SK-N-SH treated with all-trans-retinoic acid at 6 μM for 48 hours (cell line): ENCODE measurements at regions not wholly inside any gene's neighbourhood (a gene's known extent, or its start where the extent isn't known, plus 50 kb on each side); places are given as distances from the start of the nearest gene placed in this dataset.

Experiments used
- ATAC-seq: fragments of 200-7000 bp; cut with Tn5 transposase; 3 replicates; pipeline ENCODE4 v1.9.1; 2020; ENCODE audit warnings: mild to moderate bottlenecking, moderate library complexity
- ARNTL ChIP-seq: fragments of 450-650 bp; formaldehyde crosslinking; IDR thresholded peaks from 2 replicates; pipeline ENCODE4 v1.5.0; 2020; ENCODE audit warnings: low read depth, mild to moderate bottlenecking, moderate library complexity, borderline replicate concordance
- BACH2 ChIP-seq: fragments of 250-450 bp; sonication (Bioruptor Pico); IDR thresholded peaks from 2 replicates; pipeline ENCODE4 v1.9.0; 2021; ENCODE audit warnings: mild to moderate bottlenecking, borderline replicate concordance
- CREB5 ChIP-seq: fragments of 250-450 bp; sonication (Bioruptor Pico); IDR thresholded peaks from 2 replicates; pipeline ENCODE4 v1.5.1; 2020; ENCODE audit warnings: low read depth, mild to moderate bottlenecking, moderate library complexity
- CSDC2 ChIP-seq: fragments of 250-450 bp; sonication (Bioruptor Pico); IDR thresholded peaks from 2 replicates; pipeline ENCODE4 v1.5.0; 2020; ENCODE audit warnings: mild to moderate bottlenecking, moderate library complexity
- ESRRG ChIP-seq: fragments of 250-450 bp; sonication (Bioruptor Pico); IDR thresholded peaks from 2 replicates; pipeline ENCODE4 v1.6.1; 2021; ENCODE audit warnings: mild to moderate bottlenecking
- GLIS3 ChIP-seq: fragments of 250-450 bp; sonication (Bioruptor Pico); IDR thresholded peaks from 2 replicates; pipeline ENCODE4 v1.5.0; 2020; ENCODE audit warnings: mild to moderate bottlenecking, moderate library complexity
- ISL1 ChIP-seq: fragments of 250-450 bp; sonication (Bioruptor Pico); IDR thresholded peaks from 2 replicates; pipeline ENCODE4 v2.1.2; 2022; ENCODE audit warnings: mild to moderate bottlenecking, moderate library complexity
- OSR1 ChIP-seq: fragments of 250-450 bp; sonication (Bioruptor Pico); IDR thresholded peaks from 2 replicates; pipeline ENCODE4 v1.8.0; 2022; ENCODE audit warnings: moderate library complexity, mild to moderate bottlenecking, inconsistent platforms
- PATZ1 ChIP-seq: fragments of 250-450 bp; sonication (Bioruptor Pico); IDR thresholded peaks from 2 replicates; pipeline ENCODE4 v1.8.0; 2020; ENCODE audit warnings: mild to moderate bottlenecking, moderate library complexity, borderline replicate concordance
- POU6F1 ChIP-seq: fragments of 250-450 bp; sonication (Bioruptor Pico); IDR thresholded peaks from 2 replicates; pipeline ENCODE4 v1.8.0; 2021; ENCODE audit warnings: low read depth, mild to moderate bottlenecking, moderate library complexity, borderline replicate concordance
- PPARA ChIP-seq: fragments of 250-450 bp; sonication (Bioruptor Pico); IDR thresholded peaks from 2 replicates; pipeline ENCODE4 v1.5.0; 2020; ENCODE audit warnings: mild to moderate bottlenecking, borderline replicate concordance
- RARB ChIP-seq: fragments of 250-450 bp; sonication (Bioruptor Pico); IDR thresholded peaks from 2 replicates; pipeline ENCODE4 v1.8.0; 2021; ENCODE audit warnings: mild to moderate bottlenecking, moderate library complexity
- SNAI2 ChIP-seq: fragments of 250-450 bp; sonication (Bioruptor Pico); IDR thresholded peaks from 2 replicates; pipeline ENCODE4 v1.5.0; 2020; ENCODE audit warnings: mild to moderate bottlenecking, moderate library complexity
- TCF4 ChIP-seq: fragments of 250-450 bp; sonication (Bioruptor Pico); IDR thresholded peaks from 2 replicates; pipeline ENCODE4 v1.8.0; 2021; ENCODE audit warnings: mild to moderate bottlenecking, moderate library complexity, borderline replicate concordance
- ZC3H10 ChIP-seq: fragments of 250-450 bp; sonication (Bioruptor Pico); IDR thresholded peaks from 2 replicates; pipeline ENCODE4 v1.5.1; 2021; ENCODE audit warnings: mild to moderate bottlenecking, moderate library complexity
- ZFP30 ChIP-seq: fragments of 450-650 bp; formaldehyde crosslinking; IDR thresholded peaks from 2 replicates; pipeline ENCODE4 v1.5.0; 2022; ENCODE audit warnings: mild to moderate bottlenecking, moderate library complexity
- ZNF565 ChIP-seq: fragments of 450-650 bp; formaldehyde crosslinking; conservative IDR thresholded peaks from 2 replicates; pipeline ENCODE4 v1.5.0; 2020; ENCODE audit warnings: low read depth, mild to moderate bottlenecking, moderate library complexity
- ZNF70 ChIP-seq: fragments of 450-650 bp; formaldehyde crosslinking; IDR thresholded peaks from 2 replicates; pipeline ENCODE4 v1.5.0; 2020; ENCODE audit warnings: mild to moderate bottlenecking, moderate library complexity
- ZNF8 ChIP-seq: fragments of 450-650 bp; formaldehyde crosslinking; IDR thresholded peaks from 2 replicates; pipeline ENCODE4 v1.5.0; 2020; ENCODE audit warnings: mild to moderate bottlenecking, moderate library complexity
- TF ChIP-seq, protein P1 (sequence below): fragments of 250-450 bp; sonication (Bioruptor Pico); IDR thresholded peaks from 2 replicates; pipeline ENCODE4 v1.5.1; 2021; ENCODE audit warnings: mild to moderate bottlenecking, moderate library complexity

- ATAC-seq: no peak
- TF ChIP-seq, protein P1, sequence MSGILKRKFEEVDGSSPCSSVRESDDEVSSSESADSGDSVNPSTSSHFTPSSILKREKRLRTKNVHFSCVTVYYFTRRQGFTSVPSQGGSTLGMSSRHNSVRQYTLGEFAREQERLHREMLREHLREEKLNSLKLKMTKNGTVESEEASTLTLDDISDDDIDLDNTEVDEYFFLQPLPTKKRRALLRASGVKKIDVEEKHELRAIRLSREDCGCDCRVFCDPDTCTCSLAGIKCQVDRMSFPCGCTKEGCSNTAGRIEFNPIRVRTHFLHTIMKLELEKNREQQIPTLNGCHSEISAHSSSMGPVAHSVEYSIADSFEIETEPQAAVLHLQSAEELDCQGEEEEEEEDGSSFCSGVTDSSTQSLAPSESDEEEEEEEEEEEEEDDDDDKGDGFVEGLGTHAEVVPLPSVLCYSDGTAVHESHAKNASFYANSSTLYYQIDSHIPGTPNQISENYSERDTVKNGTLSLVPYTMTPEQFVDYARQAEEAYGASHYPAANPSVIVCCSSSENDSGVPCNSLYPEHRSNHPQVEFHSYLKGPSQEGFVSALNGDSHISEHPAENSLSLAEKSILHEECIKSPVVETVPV: no peak
- TF ChIP-seq ZNF8 (CRISPR knock-in tag): no peak
- no peak for TF ChIP-seq ZC3H10 (CRISPR knock-in tag)
- TF ChIP-seq OSR1 (CRISPR knock-in tag): no peak
- TF ChIP-seq ZFP30 (CRISPR knock-in tag): no peak
- TF ChIP-seq PPARA (CRISPR knock-in tag): no peak
Observed at GRCh38 chr2:100653449-100654035, 90.7 kb downstream of the PDCL3 start.

- ATAC-seq: no peak
- TF ChIP-seq ZFP30 (CRISPR knock-in tag) (no peak), RARB (no peak), ZNF565 (CRISPR knock-in tag) (no peak), SNAI2 (no peak), POU6F1 (CRISPR knock-in tag) (no peak), CSDC2 (CRISPR knock-in tag) (no peak), OSR1 (CRISPR knock-in tag) (no peak)
- TF ChIP-seq, all 23 proteins: peak for 0
Observed at GRCh38 chr2:100654611-100655010, 91.8 kb downstream of the PDCL3 start.

- ATAC-seq: no peak
- TF ChIP-seq PATZ1 (CRISPR knock-in tag) (no peak), ESRRG (CRISPR knock-in tag) (no peak), CREB5 (CRISPR knock-in tag) (no peak), ISL1 (CRISPR knock-in tag) (no peak), POU6F1 (CRISPR knock-in tag) (no peak), ZNF70 (CRISPR knock-in tag) (no peak), ZNF565 (CRISPR knock-in tag) (no peak)
Observed at GRCh38 chr2:100655446-100655845, 92.7 kb downstream of the PDCL3 start.

DNA sequence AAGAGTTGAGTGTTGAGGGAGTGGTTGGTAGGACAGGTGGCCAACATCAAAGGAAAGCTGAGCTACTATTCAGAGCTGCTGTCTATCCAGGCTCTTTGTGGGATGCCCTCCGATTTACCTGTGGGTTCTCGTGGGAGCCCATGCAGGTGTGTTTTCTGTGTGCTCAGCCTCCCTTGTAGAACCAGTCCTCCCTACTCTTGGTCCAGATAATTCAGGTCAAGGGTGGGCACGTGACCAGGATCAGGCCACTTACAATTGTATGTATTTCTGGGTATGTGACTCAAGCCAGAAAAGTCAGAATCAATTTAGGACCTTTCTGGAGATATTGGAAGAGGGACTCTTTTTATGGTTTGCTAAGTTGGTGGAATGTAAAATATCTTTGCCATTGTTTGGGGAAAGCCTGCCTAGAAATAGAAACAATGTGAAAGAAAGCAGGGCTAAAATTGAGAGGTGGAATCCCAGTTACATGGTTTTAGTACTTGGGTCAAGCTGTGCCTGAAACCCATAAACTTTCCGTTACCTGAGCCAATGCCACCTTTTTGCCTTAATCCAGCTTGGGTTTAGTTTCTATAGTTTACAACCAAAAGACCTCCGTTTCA, 93.2 kb downstream of the PDCL3 start:
- no peak for ATAC-seq
- no peak for TF ChIP-seq ISL1 (CRISPR knock-in tag)
- TF ChIP-seq BACH2 (CRISPR knock-in tag): no peak
- no peak for TF ChIP-seq ARNTL (CRISPR knock-in tag)
- TF ChIP-seq ZNF8 (CRISPR knock-in tag): no peak
- no peak for TF ChIP-seq ZFP30 (CRISPR knock-in tag)
- no peak for TF ChIP-seq GLIS3 (CRISPR knock-in tag)
- TF ChIP-seq, protein P1: no peak
- TF ChIP-seq TCF4 (CRISPR knock-in tag): no peak
- no peak for TF ChIP-seq ZNF565 (CRISPR knock-in tag)
- no peak for TF ChIP-seq OSR1 (CRISPR knock-in tag)
- no peak for TF ChIP-seq CSDC2 (CRISPR knock-in tag)
- no peak for TF ChIP-seq SNAI2
- TF ChIP-seq CREB5 (CRISPR knock-in tag): no peak
- no peak for TF ChIP-seq ZC3H10 (CRISPR knock-in tag)
